ENCODE measurements at regions not wholly inside any gene's neighbourhood (a gene's known extent, or its start where the extent isn't known, plus 50 kb on each side); places are given as distances from the start of the nearest gene placed in this dataset.

DNA sequence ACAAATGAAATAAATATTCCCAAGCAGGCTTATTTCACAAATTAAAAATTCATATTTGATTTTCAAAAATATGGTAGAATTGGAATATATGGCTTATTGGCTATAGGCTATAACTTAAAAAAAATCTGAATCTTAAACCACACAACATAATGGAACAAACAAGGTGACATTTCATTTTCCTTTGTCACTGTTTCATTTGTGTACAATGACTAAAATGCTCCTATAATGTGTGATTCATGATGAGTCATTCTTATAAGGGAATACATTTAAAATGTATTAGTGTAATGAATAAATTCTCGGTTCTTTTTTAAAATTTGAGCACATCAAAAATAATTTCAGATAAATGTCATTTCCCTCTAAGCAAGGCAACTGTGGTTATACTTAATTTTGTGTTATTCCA is 148.0 kb upstream of the ANK3 start:
- TF ChIP-seq POLR2A (IDR thresholded peaks at IDR 0.05) (no peak), EP300 (IDR thresholded peaks at IDR 0.05; ENCODE audit: low read depth) (no peak), POLR2AphosphoS5 (IDR thresholded peaks at IDR 0.05) (no peak)
- TF ChIP-seq, protein P1, sequence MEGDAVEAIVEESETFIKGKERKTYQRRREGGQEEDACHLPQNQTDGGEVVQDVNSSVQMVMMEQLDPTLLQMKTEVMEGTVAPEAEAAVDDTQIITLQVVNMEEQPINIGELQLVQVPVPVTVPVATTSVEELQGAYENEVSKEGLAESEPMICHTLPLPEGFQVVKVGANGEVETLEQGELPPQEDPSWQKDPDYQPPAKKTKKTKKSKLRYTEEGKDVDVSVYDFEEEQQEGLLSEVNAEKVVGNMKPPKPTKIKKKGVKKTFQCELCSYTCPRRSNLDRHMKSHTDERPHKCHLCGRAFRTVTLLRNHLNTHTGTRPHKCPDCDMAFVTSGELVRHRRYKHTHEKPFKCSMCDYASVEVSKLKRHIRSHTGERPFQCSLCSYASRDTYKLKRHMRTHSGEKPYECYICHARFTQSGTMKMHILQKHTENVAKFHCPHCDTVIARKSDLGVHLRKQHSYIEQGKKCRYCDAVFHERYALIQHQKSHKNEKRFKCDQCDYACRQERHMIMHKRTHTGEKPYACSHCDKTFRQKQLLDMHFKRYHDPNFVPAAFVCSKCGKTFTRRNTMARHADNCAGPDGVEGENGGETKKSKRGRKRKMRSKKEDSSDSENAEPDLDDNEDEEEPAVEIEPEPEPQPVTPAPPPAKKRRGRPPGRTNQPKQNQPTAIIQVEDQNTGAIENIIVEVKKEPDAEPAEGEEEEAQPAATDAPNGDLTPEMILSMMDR (IDR thresholded peaks at IDR 0.05): no peak
